ACC112 (cell line): ENCODE measurements at regions not wholly inside any gene's neighbourhood (a gene's known extent, or its start where the extent isn't known, plus 50 kb on each side); places are given as distances from the start of the nearest gene placed in this dataset.

Experiments
- H2AFZ ChIP-seq: fragments of 200-600 bp; sonication (generic); one replicate; pipeline ENCODE4 v1.6.0; 2017; ENCODE audit warnings: antibody characterized with exemption, low read length; ENCODE audit not compliant: unreplicated experiment
- H3K27ac ChIP-seq: fragments of 200-600 bp; sonication (generic); 2 replicates; pipeline ENCODE4 v1.5.1; 2014; ENCODE audit warnings: low read depth, mild to moderate bottlenecking, antibody characterized with exemption, low read length, moderate library complexity
- H3K27me3 ChIP-seq: fragments of 200-600 bp; sonication (generic); 2 replicates; pipeline ENCODE4 v1.6.1; 2014; ENCODE audit warnings: mild to moderate bottlenecking, antibody characterized with exemption, low read length, moderate library complexity, mixed read lengths; ENCODE audit not compliant: insufficient read depth
- H3K36me3 ChIP-seq: fragments of 200-600 bp; sonication (generic); 2 replicates; pipeline ENCODE4 v1.6.1; 2016; ENCODE audit warnings: mild to moderate bottlenecking, antibody characterized with exemption, low read length, moderate library complexity, mixed read lengths; ENCODE audit not compliant: insufficient read depth
- H3K4me1 ChIP-seq: fragments of 200-600 bp; sonication (generic); one replicate; pipeline ENCODE4 v1.6.1; 2016; ENCODE audit warnings: low read length, mixed read lengths; ENCODE audit not compliant: insufficient read depth, unreplicated experiment, control insufficient read depth
- H3K4me3 ChIP-seq: fragments of 200-600 bp; sonication (generic); 2 replicates; pipeline ENCODE4 v1.5.1; 2014; ENCODE audit warnings: mild to moderate bottlenecking, low read depth, low read length
- H3K79me2 ChIP-seq: fragments of 200-600 bp; sonication (generic); one replicate; pipeline ENCODE4 v1.6.0; 2016; ENCODE audit warnings: low read length; ENCODE audit not compliant: control insufficient read depth, unreplicated experiment, insufficient read depth

GRCh38 chr1:201755200-201755599 lies 73.8 kb upstream of the IPO9 start:
- Histone ChIP-seq H3K4me1 (peaks cover 99% of the 10 kb centered on the region), H3K4me3 (no peak overlapping the region), H3K36me3 (peaks cover 22% of the 10 kb centered on the region; the same call in 1 of the 2 replicates), H3K27me3 (no peaks in the 10 kb centered on the region), H2AFZ (no peak overlapping the region), H3K79me2 (peaks cover 84% of the 10 kb centered on the region), H3K27ac (peak overlapping the region; percentile 99)

GRCh38 chr1:201756406-201756805 lies 72.6 kb upstream of the IPO9 start:
- Histone ChIP-seq H3K36me3 (peaks cover 22% of the 10 kb centered on the region; the same call in 1 of the 2 replicates), H3K79me2 (peaks cover 88% of the 10 kb centered on the region), H3K27ac (peak overlapping the region; percentile 99), H3K27me3 (no peaks in the 10 kb centered on the region), H3K4me3 (no peak overlapping the region), H2AFZ (no peak overlapping the region), H3K4me1 (peaks cover 98% of the 10 kb centered on the region)

- H3K27ac ChIP-seq = peak overlapping the region; percentile 99
- H3K27me3 ChIP-seq = no peaks in the 10 kb centered on the region
- H3K36me3 ChIP-seq = peaks cover 16% of the 10 kb centered on the region; the same call in 1 of the 2 replicates
- H3K4me1 ChIP-seq = peaks cover 98% of the 10 kb centered on the region
- no peak overlapping the region for H2AFZ ChIP-seq
- no peak overlapping the region; the same call in 1 of the 2 replicates for H3K4me3 ChIP-seq
- H3K79me2 ChIP-seq = peaks cover 88% of the 10 kb centered on the region
Observed at GRCh38 chr1:201758499-201759050, 70.4 kb upstream of the IPO9 start.

DNA sequence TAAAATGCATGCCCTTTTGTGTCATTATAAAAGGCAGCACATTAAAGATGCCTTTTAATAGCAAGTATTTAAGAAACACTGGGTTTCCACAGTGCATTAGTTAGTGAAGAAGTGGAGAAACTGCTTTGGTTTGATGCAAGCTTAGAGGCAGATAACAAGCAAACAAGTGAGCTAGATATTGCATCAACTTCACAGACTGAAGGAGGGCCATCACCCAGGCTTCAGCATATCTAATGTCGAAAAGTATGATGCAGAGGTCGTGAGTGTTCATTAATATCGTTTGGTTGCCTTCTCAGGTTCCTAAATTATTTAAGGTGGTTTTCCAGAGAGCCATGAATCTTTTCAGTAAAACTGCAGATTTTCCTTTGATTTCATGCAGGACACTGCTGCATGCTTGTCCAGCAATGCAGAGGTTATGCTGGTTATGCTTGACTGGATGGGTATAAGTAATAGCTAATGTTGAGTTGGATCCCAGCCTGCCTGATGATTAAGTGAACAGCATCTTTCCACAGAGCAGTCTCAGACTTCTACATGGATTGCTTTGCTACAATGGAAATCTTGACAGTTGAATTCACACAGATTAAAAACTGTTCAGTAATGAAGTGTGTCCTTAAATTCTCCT lies 69.7 kb upstream of the IPO9 start:
- Histone ChIP-seq H2AFZ (no peak overlapping the region), H3K27ac (peak overlapping the region; percentile 99), H3K27me3 (no peaks in the 10 kb centered on the region), H3K4me1 (peaks cover 98% of the 10 kb centered on the region), H3K36me3 (peaks cover 16% of the 10 kb centered on the region; the same call in 1 of the 2 replicates), H3K79me2 (peaks cover 88% of the 10 kb centered on the region), H3K4me3 (no peak overlapping the region)

DNA sequence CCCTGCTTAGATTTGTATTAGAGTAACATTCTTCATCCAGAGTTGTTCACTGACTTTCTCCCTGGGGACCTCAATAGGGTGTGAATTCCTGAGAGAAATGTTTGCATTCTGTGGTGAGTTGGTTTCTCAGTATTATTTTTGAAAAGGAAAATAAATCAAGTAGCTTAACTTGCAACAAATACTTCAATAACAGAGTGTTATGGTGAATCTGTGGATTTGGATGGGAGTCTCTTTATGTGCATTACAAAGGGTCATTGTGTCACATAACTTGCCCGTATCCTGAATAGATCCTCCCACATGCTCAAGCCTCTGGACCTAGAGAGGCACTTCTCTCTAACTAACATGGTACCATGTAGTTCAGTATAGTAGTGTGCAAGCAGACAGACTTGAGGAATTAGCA lies 68.4 kb upstream of the IPO9 start:
- Histone ChIP-seq H3K27ac (peak overlapping the region; percentile 99), H3K27me3 (no peaks in the 10 kb centered on the region), H2AFZ (no peak overlapping the region), H3K4me3 (peak overlapping the region; percentile 20; the same call in 1 of the 2 replicates), H3K4me1 (peaks cover 98% of the 10 kb centered on the region), H3K36me3 (peaks cover 16% of the 10 kb centered on the region; the same call in 1 of the 2 replicates), H3K79me2 (peaks cover 88% of the 10 kb centered on the region)

DNA sequence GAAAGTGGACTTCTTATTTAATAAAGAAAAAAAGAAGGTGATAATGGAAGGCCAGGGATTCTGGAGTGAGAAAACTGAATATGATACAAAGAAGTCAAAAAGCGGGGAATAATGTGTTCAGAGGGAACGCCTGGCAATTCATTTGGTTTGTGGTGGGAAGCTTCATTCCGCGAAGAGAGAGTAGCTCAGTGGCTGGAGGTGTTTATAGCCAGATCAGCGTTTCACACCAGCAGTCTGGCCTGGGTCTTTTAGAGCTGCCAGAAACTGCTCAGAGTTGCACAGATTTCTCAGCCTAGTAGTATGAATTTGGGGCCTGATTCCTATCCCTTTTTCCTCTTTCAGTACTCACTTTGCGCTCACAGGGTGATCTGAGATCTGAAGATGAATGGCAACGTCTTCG lies 67.8 kb upstream of the IPO9 start:
- peaks cover 98% of the 10 kb centered on the region for H3K4me1 ChIP-seq
- no peak overlapping the region for H2AFZ ChIP-seq
- peaks cover 16% of the 10 kb centered on the region; the same call in 1 of the 2 replicates for H3K36me3 ChIP-seq
- peaks cover 86% of the 10 kb centered on the region for H3K79me2 ChIP-seq
- H3K27ac ChIP-seq = peak overlapping the region; percentile 99
- H3K4me3 ChIP-seq = peak overlapping the region; percentile 20; the same call in 1 of the 2 replicates
- H3K27me3 ChIP-seq = no peaks in the 10 kb centered on the region

DNA sequence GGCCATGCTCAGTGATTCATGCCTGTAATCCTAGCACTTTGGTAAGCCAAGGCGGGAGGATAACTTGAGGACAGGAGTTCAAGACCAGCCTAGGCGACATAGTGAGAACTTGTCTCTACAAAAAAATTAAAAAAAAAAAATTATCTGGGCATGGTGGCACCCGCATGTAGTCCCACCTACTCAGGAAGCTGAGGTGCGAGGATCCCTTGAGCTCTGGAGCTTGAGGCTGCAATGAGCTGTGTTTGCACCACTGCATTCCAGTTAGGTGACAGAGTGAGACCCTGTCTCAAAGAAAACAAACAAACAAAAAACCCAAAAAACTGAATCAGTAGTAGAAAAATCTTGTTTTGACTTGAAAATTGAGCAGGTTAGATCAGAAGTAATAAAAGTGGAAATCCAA lies 67.1 kb upstream of the IPO9 start:
- peaks cover 16% of the 10 kb centered on the region; the same call in 1 of the 2 replicates for H3K36me3 ChIP-seq
- peak overlapping the region; percentile 99 for H3K27ac ChIP-seq
- H3K27me3 ChIP-seq = no peaks in the 10 kb centered on the region
- H3K4me1 ChIP-seq = peaks cover 99% of the 10 kb centered on the region
- no peak overlapping the region for H2AFZ ChIP-seq
- no peak overlapping the region for H3K4me3 ChIP-seq
- H3K79me2 ChIP-seq = peaks cover 86% of the 10 kb centered on the region

DNA sequence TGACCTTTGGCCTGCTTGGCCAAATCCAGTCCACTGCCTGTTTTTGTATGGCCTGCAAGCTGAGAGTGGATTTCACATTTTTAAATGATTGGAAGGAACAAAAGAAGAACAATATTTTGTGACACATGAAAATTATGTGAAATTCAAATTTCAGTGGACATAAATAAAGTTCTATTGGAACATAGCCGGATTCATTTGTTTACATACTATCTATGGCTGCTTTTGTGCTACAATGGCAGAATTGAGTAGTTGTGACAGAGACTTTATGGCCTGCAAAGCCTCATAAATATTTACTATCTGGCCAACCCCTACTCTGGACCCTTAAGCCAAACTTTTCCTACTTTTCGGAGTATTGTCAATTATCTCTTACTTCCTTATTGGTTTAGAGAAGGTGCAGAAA lies 66.6 kb upstream of the IPO9 start:
- Histone ChIP-seq H2AFZ (no peak overlapping the region), H3K36me3 (peaks cover 16% of the 10 kb centered on the region; the same call in 1 of the 2 replicates), H3K4me3 (no peak overlapping the region), H3K27me3 (no peaks in the 10 kb centered on the region), H3K4me1 (peaks cover 96% of the 10 kb centered on the region), H3K27ac (peak overlapping the region; percentile 99), H3K79me2 (peaks cover 81% of the 10 kb centered on the region)

- H3K27me3 ChIP-seq = no peaks in the 10 kb centered on the region
- peak overlapping the region; percentile 99 for H3K27ac ChIP-seq
- peaks cover 80% of the 10 kb centered on the region for H3K79me2 ChIP-seq
- H3K4me1 ChIP-seq = peaks cover 95% of the 10 kb centered on the region
- no peak overlapping the region for H2AFZ ChIP-seq
- H3K4me3 ChIP-seq = peak overlapping the region; percentile 9; the same call in 1 of the 2 replicates
- peaks cover 8% of the 10 kb centered on the region; the same call in 1 of the 2 replicates for H3K36me3 ChIP-seq
Observed at GRCh38 chr1:201763455-201764140, 65.4 kb upstream of the IPO9 start.

DNA sequence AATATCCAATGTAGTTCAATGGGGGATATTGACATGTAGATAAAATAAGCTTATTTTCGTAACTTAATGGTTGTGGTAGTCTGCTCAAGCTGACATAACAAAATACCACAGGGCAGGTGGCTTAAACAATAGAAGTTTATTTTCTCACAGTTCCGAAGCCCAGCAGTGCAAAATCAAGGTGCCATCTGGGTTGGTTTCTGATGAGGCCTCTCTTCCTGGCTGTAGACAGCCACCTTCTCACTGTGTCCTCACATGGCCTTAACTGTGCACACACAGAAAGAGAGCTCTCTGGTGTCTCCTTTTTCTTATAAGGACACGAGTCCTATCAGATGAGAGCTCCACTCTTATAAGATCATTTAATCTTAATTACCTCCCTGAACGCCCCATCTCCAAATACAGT lies 64.8 kb upstream of the IPO9 start:
- Histone ChIP-seq H3K27me3 (no peaks in the 10 kb centered on the region), H3K27ac (peak overlapping the region; percentile 99), H2AFZ (no peak overlapping the region), H3K4me3 (no peak overlapping the region), H3K4me1 (peaks cover 95% of the 10 kb centered on the region), H3K79me2 (peaks cover 80% of the 10 kb centered on the region), H3K36me3 (peaks cover 4% of the 10 kb centered on the region; the same call in 1 of the 2 replicates)
